ENCODE measurements at regions not wholly inside any gene's neighbourhood (a gene's known extent, or its start where the extent isn't known, plus 50 kb on each side); places are given as distances from the start of the nearest gene placed in this dataset.

GRCh38 chr11:95684170-95684569 lies 105.4 kb downstream of the FAM76B start:
- H3K4me3 ChIP-seq (ENCODE audit: low read length), result no peak overlapping the region
- no peak overlapping the region for H3K4me3 Mint-ChIP-seq
- ATAC-seq (no peak), DNase-seq (no peak)
- H3K4me1 Mint-ChIP-seq, result no peaks in the 10 kb centered on the region
- no peaks in the 10 kb centered on the region for H3K36me3 ChIP-seq (ENCODE audit: control insufficient read depth, insufficient read depth, low read length)
- no peak overlapping the region for H3K27ac ChIP-seq (ENCODE audit: low read length)
- no peak for TF ChIP-seq CTCF (IDR thresholded peaks at IDR 0.05)
- no peaks in the 10 kb centered on the region for H3K9me3 Mint-ChIP-seq
- H3K4me1 ChIP-seq (ENCODE audit: control insufficient read depth, insufficient read depth, low read length), result no peaks in the 10 kb centered on the region
- no peaks in the 10 kb centered on the region for H3K27me3 ChIP-seq (ENCODE audit: control insufficient read depth, insufficient read depth, low read length)
- WGBS (ENCODE audit: insufficient coverage), result 90% methylated on average over 1 of the region's 1 CpG
- no peaks in the 10 kb centered on the region for H3K9me3 ChIP-seq (ENCODE audit: control insufficient read depth, insufficient read depth, low read length)
- H3K27me3 Mint-ChIP-seq (ENCODE audit: low read depth in 2 of 2), result peaks cover 0 to 10% of the 10 kb centered on the region in 2 donors
- intact Hi-C loops (cut with micrococcal nuclease), result no loop called here
- H3K27ac Mint-ChIP-seq, result no peak overlapping the region
- no peaks in the 10 kb centered on the region for H3K36me3 Mint-ChIP-seq

GRCh38 chr11:95682552-95682951 lies 107.0 kb downstream of the FAM76B start:
- H3K27me3 ChIP-seq (ENCODE audit: control insufficient read depth, insufficient read depth, low read length), result no peaks in the 10 kb centered on the region
- no peaks in the 10 kb centered on the region for H3K9me3 ChIP-seq (ENCODE audit: control insufficient read depth, insufficient read depth, low read length)
- no peak overlapping the region for H3K4me3 Mint-ChIP-seq
- H3K27ac ChIP-seq (ENCODE audit: low read length), result no peak overlapping the region
- H3K36me3 Mint-ChIP-seq, result no peaks in the 10 kb centered on the region
- H3K4me3 ChIP-seq (ENCODE audit: low read length), result no peak overlapping the region
- H3K9me3 Mint-ChIP-seq, result no peaks in the 10 kb centered on the region
- ATAC-seq (no peak), DNase-seq (no peak)
- intact Hi-C loops (cut with micrococcal nuclease), result no loop called here
- H3K36me3 ChIP-seq (ENCODE audit: control insufficient read depth, insufficient read depth, low read length), result no peaks in the 10 kb centered on the region
- TF ChIP-seq CTCF (IDR thresholded peaks at IDR 0.05), result no peak
- no peaks in the 10 kb centered on the region for H3K4me1 ChIP-seq (ENCODE audit: control insufficient read depth, insufficient read depth, low read length)
- no peak overlapping the region for H3K27ac Mint-ChIP-seq
- peaks cover 0 to 10% of the 10 kb centered on the region in 2 donors for H3K27me3 Mint-ChIP-seq (ENCODE audit: low read depth in 2 of 2)
- no peaks in the 10 kb centered on the region for H3K4me1 Mint-ChIP-seq
- 85% methylated on average over 2 of the region's 2 CpGs for WGBS (ENCODE audit: insufficient coverage)

GRCh38 chr11:95680169-95680929 lies 109.2 kb downstream of the FAM76B start:
- DNase-seq (no peak), ATAC-seq (no peak)
- TF ChIP-seq CTCF (IDR thresholded peaks at IDR 0.05), result no peak
- Mint-ChIP-seq H3K4me1 (no peaks in the 10 kb centered on the region), H3K4me3 (no peak overlapping the region), H3K9me3 (no peaks in the 10 kb centered on the region), H3K27ac (no peak overlapping the region), H3K36me3 (no peaks in the 10 kb centered on the region), H3K27me3 (ENCODE audit: low read depth in 2 of 2) (peaks cover 0 to 10% of the 10 kb centered on the region in 2 donors)
- 86% methylated on average over 1 of the region's 3 CpGs for WGBS (ENCODE audit: insufficient coverage)
- intact Hi-C loops (cut with micrococcal nuclease), result no loop called here
- Histone ChIP-seq H3K27ac (ENCODE audit: low read length) (no peak overlapping the region), H3K9me3 (ENCODE audit: control insufficient read depth, insufficient read depth, low read length) (no peaks in the 10 kb centered on the region), H3K4me1 (ENCODE audit: control insufficient read depth, insufficient read depth, low read length) (no peaks in the 10 kb centered on the region), H3K27me3 (ENCODE audit: control insufficient read depth, insufficient read depth, low read length) (no peaks in the 10 kb centered on the region), H3K4me3 (ENCODE audit: low read length) (no peak overlapping the region), H3K36me3 (ENCODE audit: control insufficient read depth, insufficient read depth, low read length) (no peaks in the 10 kb centered on the region)

GRCh38 chr11:95678988-95679387 lies 110.6 kb downstream of the FAM76B start:
- Mint-ChIP-seq H3K36me3 (no peaks in the 10 kb centered on the region), H3K27me3 (ENCODE audit: low read depth in 2 of 2) (peaks cover 0 to 2% of the 10 kb centered on the region in 2 donors), H3K27ac (no peak overlapping the region), H3K4me1 (no peaks in the 10 kb centered on the region), H3K9me3 (no peaks in the 10 kb centered on the region), H3K4me3 (no peak overlapping the region)
- H3K4me1 ChIP-seq (ENCODE audit: control insufficient read depth, insufficient read depth, low read length), result no peaks in the 10 kb centered on the region
- no peaks in the 10 kb centered on the region for H3K9me3 ChIP-seq (ENCODE audit: control insufficient read depth, insufficient read depth, low read length)
- no peaks in the 10 kb centered on the region for H3K36me3 ChIP-seq (ENCODE audit: control insufficient read depth, insufficient read depth, low read length)
- no peak overlapping the region for H3K27ac ChIP-seq (ENCODE audit: low read length)
- DNase-seq (no peak), ATAC-seq (no peak)
- intact Hi-C loops (cut with micrococcal nuclease), result no loop called here
- no peaks in the 10 kb centered on the region for H3K27me3 ChIP-seq (ENCODE audit: control insufficient read depth, insufficient read depth, low read length)
- no peak overlapping the region for H3K4me3 ChIP-seq (ENCODE audit: low read length)
- no peak for TF ChIP-seq CTCF (IDR thresholded peaks at IDR 0.05)
- 99% methylated on average over 4 of the region's 4 CpGs for WGBS (ENCODE audit: insufficient coverage)
